Mesodermal cell (in vitro differentiated cells): ENCODE measurements at regions not wholly inside any gene's neighbourhood (a gene's known extent, or its start where the extent isn't known, plus 50 kb on each side); places are given as distances from the start of the nearest gene placed in this dataset.

Experiments
- H3K27ac ChIP-seq: 2 replicates; pipeline ENCODE4 v1.7.0; 2013; ENCODE audit warnings: mild to moderate bottlenecking, low read depth, low read length, moderate library complexity; ENCODE audit not compliant: severe bottlenecking
- H3K36me3 ChIP-seq: 2 replicates; pipeline ENCODE4 v1.7.1; 2013; ENCODE audit warnings: mild to moderate bottlenecking, low read length, moderate library complexity; ENCODE audit not compliant: control insufficient read depth, insufficient read depth
- H3K4me1 ChIP-seq: one replicate; pipeline ENCODE4 v1.7.1; 2013; ENCODE audit warnings: mild to moderate bottlenecking, low read length; ENCODE audit not compliant: insufficient read depth, control insufficient read depth, poor library complexity, severe bottlenecking
- H3K4me3 ChIP-seq: 2 replicates; pipeline ENCODE4 v1.7.0; 2013; ENCODE audit warnings: low read length, control low read depth, mild to moderate bottlenecking; ENCODE audit not compliant: insufficient read depth, poor library complexity, severe bottlenecking; ENCODE audit errors: extremely low read depth
- H3K9me3 ChIP-seq: 2 replicates; pipeline ENCODE4 v1.7.1; 2013; ENCODE audit warnings: mild to moderate bottlenecking, low read length, moderate library complexity; ENCODE audit not compliant: control insufficient read depth
- WGBS, 2 experiments: methylation state at CpG; one replicate each; pipeline ENCODE4 v1.1.5; 2013; ENCODE audit warnings: missing lambda C conversion rate in 2 of 2; ENCODE audit not compliant: insufficient coverage in 2 of 2; 5-methylcytosine and 5-hydroxymethylcytosine counted together

DNA sequence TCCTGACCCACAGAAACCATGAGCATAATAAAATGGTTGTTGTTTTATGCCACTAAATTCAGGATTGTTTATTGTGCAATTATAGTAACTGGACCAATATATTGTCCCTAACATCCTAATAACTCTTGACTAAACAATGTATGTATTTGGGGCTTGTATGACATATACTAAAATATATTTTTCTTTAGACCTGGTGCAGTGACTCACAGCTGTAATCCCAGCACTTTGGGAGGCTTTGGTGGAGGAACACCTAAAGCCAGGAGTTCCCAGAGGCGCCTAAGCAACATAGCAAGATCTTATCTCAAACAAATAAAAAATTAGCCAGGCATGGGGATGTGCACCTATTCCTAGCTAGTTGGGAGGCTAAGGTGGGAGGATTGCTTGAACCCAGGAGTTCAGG is 180.4 kb downstream of the SUCNR1 start:
- no peak overlapping the region for H3K27ac ChIP-seq
- WGBS, 2 experiments = no CpG with 5 or more reads among the region's 1 CpG
- H3K36me3 ChIP-seq = no peaks in the 10 kb centered on the region
- no peaks in the 10 kb centered on the region for H3K9me3 ChIP-seq
- H3K4me1 ChIP-seq = no peaks in the 10 kb centered on the region
- H3K4me3 ChIP-seq = no peak overlapping the region

DNA sequence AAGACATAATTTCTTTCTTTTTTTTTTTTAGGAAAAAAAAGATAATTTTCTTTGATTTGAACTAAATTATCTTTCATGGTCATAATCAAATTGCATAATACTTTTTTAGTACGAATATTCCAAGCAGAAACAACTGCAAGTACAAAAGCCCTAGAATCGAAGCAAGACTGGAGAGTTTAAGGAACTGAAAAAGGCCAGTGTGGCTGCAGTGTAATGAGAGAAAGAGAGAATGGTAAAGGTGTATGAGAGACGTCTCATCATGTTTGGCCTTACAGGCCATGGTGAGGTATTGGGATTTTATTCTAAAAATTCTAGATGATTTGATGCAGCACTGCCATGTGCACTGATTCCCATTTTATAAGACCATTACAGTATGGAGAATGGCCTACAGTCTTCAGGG is 180.9 kb downstream of the SUCNR1 start:
- Histone ChIP-seq H3K4me1 (no peaks in the 10 kb centered on the region), H3K27ac (no peak overlapping the region), H3K4me3 (no peak overlapping the region), H3K36me3 (no peaks in the 10 kb centered on the region), H3K9me3 (no peaks in the 10 kb centered on the region)
- 88% methylated on average over 1 of the region's 3 CpGs; no CpG with 5 or more reads in 1 of the 2 experiments for WGBS, 2 experiments

DNA sequence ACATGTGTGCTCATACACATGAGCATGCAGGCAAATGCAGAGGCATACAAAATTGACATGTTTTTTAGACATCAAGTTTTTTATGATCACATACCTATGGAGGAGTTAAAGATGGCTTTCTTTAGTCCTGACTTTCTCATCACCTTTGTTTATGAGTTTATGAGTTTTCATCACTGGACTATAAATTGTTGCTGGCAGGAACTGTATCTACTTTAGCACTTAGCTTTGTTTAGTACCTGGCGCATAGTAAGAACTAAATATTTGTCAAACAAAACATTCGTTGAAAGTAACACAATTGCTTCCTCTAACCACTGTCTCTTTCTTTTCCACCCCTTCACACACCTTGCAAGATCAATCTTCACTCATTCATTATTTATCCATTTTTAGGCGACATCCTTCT is 182.6 kb downstream of the SUCNR1 start:
- H3K4me1 ChIP-seq = no peaks in the 10 kb centered on the region
- no peak overlapping the region for H3K4me3 ChIP-seq
- H3K9me3 ChIP-seq = no peaks in the 10 kb centered on the region
- H3K36me3 ChIP-seq = no peaks in the 10 kb centered on the region
- H3K27ac ChIP-seq = no peak overlapping the region
- 88 to 100% methylated on average over 3 of the region's 3 CpGs for WGBS, 2 experiments

DNA sequence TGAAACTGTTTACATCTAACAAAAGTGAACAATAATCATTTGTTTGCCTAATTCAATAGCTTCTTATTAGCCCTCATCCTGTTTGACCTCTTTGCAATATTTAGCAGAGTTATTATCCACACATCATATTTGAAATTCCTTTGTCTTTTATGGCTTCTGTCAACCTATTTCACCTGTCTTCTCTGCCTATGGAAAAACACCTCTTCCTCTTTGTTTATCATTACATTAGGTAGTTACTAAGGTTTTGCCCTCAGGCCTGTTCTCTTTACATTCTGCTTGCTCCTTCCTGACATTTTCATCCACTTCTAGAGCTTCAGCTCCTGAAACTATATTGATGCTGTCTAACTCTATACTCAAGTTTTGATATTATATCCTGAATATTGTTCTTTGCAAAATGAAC is 183.0 kb downstream of the SUCNR1 start:
- Histone ChIP-seq H3K27ac (no peak overlapping the region), H3K4me3 (no peak overlapping the region), H3K4me1 (no peaks in the 10 kb centered on the region), H3K36me3 (no peaks in the 10 kb centered on the region), H3K9me3 (no peaks in the 10 kb centered on the region)

DNA sequence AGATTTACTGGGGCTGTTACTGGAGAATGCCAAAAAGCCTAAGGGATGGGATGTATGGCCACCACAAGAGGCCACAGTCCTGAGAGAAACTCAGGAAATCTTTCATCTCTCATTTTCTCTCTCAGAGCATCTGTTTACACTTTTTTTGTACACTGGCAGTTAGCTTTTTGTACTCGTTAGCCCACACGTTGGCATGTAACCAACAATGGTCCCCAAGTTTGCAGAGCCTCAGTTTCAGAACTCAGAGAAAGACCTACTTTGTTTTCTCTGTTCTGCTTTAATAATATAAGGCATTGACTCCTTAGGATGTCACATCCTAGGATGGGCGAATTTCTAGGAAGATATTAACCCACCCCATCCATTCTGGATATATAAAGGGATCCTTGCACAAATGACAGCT is 183.5 kb downstream of the SUCNR1 start:
- WGBS, 2 experiments = 92 to 96% methylated on average over 2 of the region's 3 CpGs
- Histone ChIP-seq H3K27ac (no peak overlapping the region), H3K9me3 (no peaks in the 10 kb centered on the region), H3K4me3 (no peak overlapping the region), H3K4me1 (no peaks in the 10 kb centered on the region), H3K36me3 (no peaks in the 10 kb centered on the region)

DNA sequence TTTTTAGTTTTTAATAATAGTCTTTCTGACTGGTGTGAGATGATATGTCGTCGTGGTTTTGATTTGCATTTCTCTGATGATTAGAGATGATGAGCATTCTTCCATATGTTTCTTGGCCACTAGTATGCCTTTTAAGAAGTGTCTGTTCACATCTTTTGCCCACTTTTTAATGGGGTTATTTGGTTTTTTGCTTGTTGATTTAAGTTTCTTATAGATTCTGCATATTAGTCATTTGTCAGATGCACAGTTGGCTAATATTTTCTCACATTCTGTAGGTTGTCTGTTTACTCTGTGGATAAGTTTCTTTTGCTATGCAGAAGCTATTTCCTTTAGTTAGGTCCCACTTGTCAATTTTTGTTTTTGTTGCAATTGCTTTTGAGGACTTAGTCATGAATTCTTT is 185.4 kb downstream of the SUCNR1 start:
- no CpG with 5 or more reads among the region's 2 CpGs for WGBS, 2 experiments
- no peak overlapping the region for H3K4me3 ChIP-seq
- no peaks in the 10 kb centered on the region for H3K36me3 ChIP-seq
- H3K9me3 ChIP-seq = no peaks in the 10 kb centered on the region
- no peaks in the 10 kb centered on the region for H3K4me1 ChIP-seq
- no peak overlapping the region for H3K27ac ChIP-seq

DNA sequence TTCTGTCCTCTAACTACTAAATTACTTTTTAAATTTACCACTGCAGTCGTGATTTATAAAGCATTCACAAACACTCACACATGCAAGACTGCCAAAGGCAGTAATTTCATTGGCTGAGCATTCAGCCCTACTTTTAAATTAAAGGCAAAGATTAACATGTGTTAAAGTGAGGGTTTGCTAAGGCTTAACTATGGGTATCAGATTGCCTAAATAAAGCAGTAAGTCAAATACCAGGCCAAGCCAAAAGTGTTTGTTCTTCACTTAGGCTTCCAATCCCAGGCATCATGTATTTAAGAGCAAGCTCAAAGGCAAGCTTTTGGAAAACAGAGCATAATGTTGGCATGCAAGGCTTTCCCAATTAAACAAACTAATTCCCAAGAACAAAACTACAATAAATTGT is 187.3 kb downstream of the SUCNR1 start:
- no peaks in the 10 kb centered on the region for H3K36me3 ChIP-seq
- WGBS, 2 experiments = 86% methylated on average over 1 of the region's 1 CpG; no CpG with 5 or more reads in 1 of the 2 experiments
- no peak overlapping the region for H3K27ac ChIP-seq
- H3K9me3 ChIP-seq = no peaks in the 10 kb centered on the region
- no peak overlapping the region for H3K4me3 ChIP-seq
- H3K4me1 ChIP-seq = no peaks in the 10 kb centered on the region

DNA sequence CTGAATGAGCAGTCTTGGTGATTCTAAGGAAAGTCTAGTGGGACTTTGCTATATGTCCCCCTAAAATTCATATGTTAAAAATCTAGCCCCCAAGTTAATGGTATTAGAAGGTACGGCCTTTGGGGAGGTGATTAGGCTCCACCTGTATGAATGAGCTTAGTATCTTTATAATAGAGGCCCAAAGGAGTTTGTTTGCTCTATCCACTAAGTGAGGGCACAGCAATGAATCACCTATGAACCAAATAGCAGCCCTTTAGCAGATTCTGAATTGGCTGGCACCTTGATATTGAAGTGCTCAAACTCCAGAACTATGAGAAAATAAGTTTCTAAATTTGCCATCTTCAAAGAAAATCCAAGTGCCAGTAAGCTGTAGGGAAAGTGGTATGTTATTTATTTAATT is 187.9 kb downstream of the SUCNR1 start:
- Histone ChIP-seq H3K4me3 (no peak overlapping the region), H3K4me1 (no peaks in the 10 kb centered on the region), H3K9me3 (no peaks in the 10 kb centered on the region), H3K27ac (no peak overlapping the region), H3K36me3 (no peaks in the 10 kb centered on the region)
- no CpG with 5 or more reads among the region's 1 CpG for WGBS, 2 experiments

DNA sequence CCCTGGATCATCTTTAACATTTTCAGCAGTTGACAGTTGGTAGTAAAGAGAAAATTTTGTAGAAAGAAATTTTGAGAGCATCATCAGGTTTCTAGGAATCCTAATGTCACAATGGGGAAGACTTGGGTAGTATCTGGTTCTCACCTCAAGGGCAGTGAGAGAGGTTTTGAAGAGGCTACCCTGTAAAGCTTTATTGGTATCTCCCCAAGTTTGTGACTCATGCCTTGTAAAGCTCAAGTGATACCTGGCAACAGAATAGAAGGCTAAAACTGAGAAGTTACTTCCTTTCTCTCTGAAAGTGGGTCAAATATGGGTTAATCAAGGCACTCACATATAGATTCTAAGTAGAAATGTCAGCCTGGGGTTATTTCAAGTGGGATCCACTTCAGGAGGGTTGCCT is 196.4 kb downstream of the SUCNR1 start:
- peaks cover 9% of the 10 kb centered on the region for H3K9me3 ChIP-seq
- no peak overlapping the region for H3K4me3 ChIP-seq
- H3K27ac ChIP-seq = no peak overlapping the region
- H3K36me3 ChIP-seq = no peaks in the 10 kb centered on the region
- H3K4me1 ChIP-seq = no peaks in the 10 kb centered on the region

DNA sequence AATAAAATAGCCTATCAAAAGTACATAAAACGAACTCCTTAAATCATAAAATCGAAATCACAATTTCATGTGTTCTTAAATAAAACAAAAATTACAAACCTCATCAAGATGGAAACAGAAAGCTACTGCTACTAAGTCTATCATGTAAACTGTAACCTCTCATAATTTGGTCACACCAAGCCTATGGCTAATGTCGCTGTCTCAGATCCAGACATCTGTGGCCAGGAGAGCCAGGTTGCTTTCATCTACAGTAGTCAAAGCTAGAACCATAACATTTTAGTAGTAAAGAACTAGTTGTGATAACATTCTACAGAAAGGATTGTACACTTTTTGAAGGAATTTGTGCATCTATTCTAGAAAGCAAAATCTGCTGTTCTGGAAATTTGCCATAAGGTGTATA is 197.4 kb upstream of the MBNL1 start:
- Histone ChIP-seq H3K4me3 (no peak overlapping the region), H3K27ac (no peak overlapping the region), H3K4me1 (no peaks in the 10 kb centered on the region), H3K9me3 (peaks cover 9% of the 10 kb centered on the region), H3K36me3 (no peaks in the 10 kb centered on the region)
- no CpG with 5 or more reads among the region's 3 CpGs for WGBS, 2 experiments

DNA sequence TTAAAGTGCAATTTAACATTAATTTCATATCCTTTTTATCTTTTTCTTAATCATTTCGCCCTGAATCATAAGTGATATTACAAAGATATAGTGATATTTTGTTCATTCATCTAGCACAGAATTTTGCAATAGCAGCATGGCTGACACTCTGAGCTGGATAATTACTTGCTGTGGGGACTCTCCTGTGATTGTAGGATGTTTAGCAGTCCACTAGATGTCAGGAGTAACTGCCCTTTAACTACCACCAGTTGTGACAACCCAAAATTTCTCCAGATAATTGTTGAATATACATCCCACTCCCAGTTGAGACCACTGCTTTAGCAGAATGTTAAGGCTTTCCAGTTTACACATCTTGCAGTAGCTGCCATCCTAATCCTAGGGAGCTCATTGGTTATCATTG is 196.8 kb upstream of the MBNL1 start:
- WGBS, 2 experiments = no CpG with 5 or more reads among the region's 1 CpG
- no peaks in the 10 kb centered on the region for H3K4me1 ChIP-seq

DNA sequence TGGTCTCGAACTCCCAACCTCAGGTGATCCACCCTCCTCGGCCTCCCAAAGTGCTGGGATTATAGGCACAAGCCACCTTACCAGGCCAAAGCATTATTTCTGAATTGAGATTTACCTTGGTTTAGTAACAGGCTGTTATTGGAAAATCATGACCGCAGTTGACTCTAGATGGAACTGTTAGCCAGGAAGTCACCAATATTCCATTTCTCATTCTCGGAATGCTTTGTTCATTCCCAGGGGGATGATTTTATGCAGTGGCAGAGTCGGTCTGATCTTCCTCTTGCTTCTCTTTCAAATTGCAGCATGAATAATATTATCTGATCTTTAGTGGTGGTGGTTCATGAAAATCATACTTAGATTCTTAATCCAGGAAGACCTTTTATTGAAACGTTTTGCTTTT is 195.5 kb upstream of the MBNL1 start:
- H3K27ac ChIP-seq = no peak overlapping the region
- H3K4me1 ChIP-seq = no peaks in the 10 kb centered on the region
- 100% methylated on average over 2 to 3 of the region's 6 CpGs for WGBS, 2 experiments
- H3K36me3 ChIP-seq = no peaks in the 10 kb centered on the region
- no peak overlapping the region for H3K4me3 ChIP-seq
- peaks cover 9% of the 10 kb centered on the region for H3K9me3 ChIP-seq

More for the DNA sequence above, 196.8 kb upstream of the MBNL1 start:
- Histone ChIP-seq H3K36me3 (no peaks in the 10 kb centered on the region), H3K4me3 (no peak overlapping the region), H3K9me3 (peaks cover 9% of the 10 kb centered on the region), H3K27ac (no peak overlapping the region)
